Testis (tissue), 2 donors: ENCODE measurements at regions not wholly inside any gene's neighbourhood (a gene's known extent, or its start where the extent isn't known, plus 50 kb on each side); places are given as distances from the start of the nearest gene placed in this dataset.

Source experiments
- DNase-seq: peaks from one replicate; pipeline ENCODE4 v3.0.0-alpha.2; 2019
- H3K27ac ChIP-seq, 2 donors: fragments of 200-600 bp; sonication (generic); one replicate each; pipeline ENCODE4 v1.5.1; 2019
- H3K27me3 ChIP-seq: fragments of 200-600 bp; sonication (generic); one replicate; pipeline ENCODE4 v1.5.1; 2019
- H3K36me3 ChIP-seq: fragments of 200-600 bp; sonication (generic); one replicate; pipeline ENCODE4 v1.5.1; 2017; ENCODE audit warnings: low read depth; ENCODE audit errors: missing control alignments
- H3K4me1 ChIP-seq: fragments of 200-600 bp; sonication (generic); one replicate; pipeline ENCODE4 v1.5.1; 2019
- H3K4me3 ChIP-seq, 2 donors: fragments of 200-600 bp; sonication (generic); one replicate each; pipeline ENCODE4 v1.5.1; 2017 to 2019
- H3K9me3 ChIP-seq: fragments of 200-600 bp; sonication (generic); one replicate; pipeline ENCODE4 v1.5.1; 2017
- POLR2A ChIP-seq: fragments of 450-650 bp; IDR thresholded peaks from one replicate; pipeline ENCODE4 v1.6.1; 2017; ENCODE audit warnings: antibody characterized with exemption, mild to moderate bottlenecking, moderate library complexity
- WGBS, 2 donors: methylation state at CpG; one replicate each; pipeline ENCODE4 v1.1.5; 2018; 5-methylcytosine and 5-hydroxymethylcytosine counted together
- intact Hi-C: fragments of 100-400 bp; cut with DNase I; formaldehyde crosslinking; loops from one replicate; pipeline ENCODE4 v1.15.1; 2023; ENCODE audit warnings: low total_unique reads
- TF ChIP-seq, protein P1 (sequence below), 3 experiments: fragments of 450-650 bp in 2 of 3; fragments of 200-600 bp in 1 of 3; sonication (generic) in 1 of 3; IDR thresholded peaks; one replicate each; pipeline ENCODE4 v1.5.1; 2016 to 2019; ENCODE audit warnings: antibody characterized with exemption in 3 of 3, mild to moderate bottlenecking in 2 of 3, moderate library complexity in 1 of 3

DNA sequence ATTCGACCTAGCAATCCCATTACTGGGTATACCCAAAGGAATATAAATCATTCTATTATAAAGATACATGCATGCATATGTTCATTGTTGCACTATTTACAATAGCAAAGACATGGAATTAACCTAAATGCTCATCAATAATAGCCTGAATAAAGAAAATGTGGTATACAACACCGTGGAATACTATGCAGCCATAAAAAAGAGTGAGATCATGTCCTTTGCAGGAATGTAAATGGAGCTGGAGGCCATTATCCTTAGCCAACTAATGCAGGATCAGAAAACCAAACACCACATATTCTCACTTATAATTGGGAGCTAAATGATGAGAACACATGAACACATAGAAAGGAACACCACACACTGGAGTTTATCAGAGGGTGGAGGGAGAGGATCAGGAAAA is 69.5 kb upstream of the TNR start:
- intact Hi-C loops = no loop called here

DNA sequence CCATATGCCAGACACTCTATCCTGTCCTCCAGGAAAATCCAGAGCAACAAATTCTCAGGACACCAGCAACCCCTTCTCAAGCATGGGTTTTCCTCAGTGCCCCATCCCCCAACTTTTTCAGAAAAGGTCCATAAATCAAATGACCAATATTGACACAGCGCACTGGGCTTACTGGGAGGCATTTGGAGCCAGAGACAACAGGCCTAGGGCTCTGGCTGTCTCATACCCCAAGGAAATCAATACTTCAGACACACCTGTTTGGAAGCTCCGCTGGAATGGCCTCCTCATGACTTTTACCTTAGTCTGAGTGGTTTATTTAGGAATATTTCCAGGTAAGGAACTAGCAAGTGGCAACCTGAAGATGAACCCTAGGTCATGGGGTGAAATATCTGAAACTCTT is 66.9 kb upstream of the TNR start:
- H3K27me3 ChIP-seq = no peaks in the 10 kb centered on the region
- H3K4me3 ChIP-seq = no peak overlapping the region
- no peaks in the 10 kb centered on the region for H3K36me3 ChIP-seq
- DNase-seq = no peak
- no peaks in the 10 kb centered on the region for H3K9me3 ChIP-seq
- H3K27ac ChIP-seq = no peak overlapping the region
- no peak for TF ChIP-seq POLR2A
- TF ChIP-seq, protein P1, sequence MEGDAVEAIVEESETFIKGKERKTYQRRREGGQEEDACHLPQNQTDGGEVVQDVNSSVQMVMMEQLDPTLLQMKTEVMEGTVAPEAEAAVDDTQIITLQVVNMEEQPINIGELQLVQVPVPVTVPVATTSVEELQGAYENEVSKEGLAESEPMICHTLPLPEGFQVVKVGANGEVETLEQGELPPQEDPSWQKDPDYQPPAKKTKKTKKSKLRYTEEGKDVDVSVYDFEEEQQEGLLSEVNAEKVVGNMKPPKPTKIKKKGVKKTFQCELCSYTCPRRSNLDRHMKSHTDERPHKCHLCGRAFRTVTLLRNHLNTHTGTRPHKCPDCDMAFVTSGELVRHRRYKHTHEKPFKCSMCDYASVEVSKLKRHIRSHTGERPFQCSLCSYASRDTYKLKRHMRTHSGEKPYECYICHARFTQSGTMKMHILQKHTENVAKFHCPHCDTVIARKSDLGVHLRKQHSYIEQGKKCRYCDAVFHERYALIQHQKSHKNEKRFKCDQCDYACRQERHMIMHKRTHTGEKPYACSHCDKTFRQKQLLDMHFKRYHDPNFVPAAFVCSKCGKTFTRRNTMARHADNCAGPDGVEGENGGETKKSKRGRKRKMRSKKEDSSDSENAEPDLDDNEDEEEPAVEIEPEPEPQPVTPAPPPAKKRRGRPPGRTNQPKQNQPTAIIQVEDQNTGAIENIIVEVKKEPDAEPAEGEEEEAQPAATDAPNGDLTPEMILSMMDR (IDR thresholded peaks at IDR 0.05) = no peak
- intact Hi-C loops = no loop called here
- 94% methylated on average over 2 of the region's 2 CpGs for WGBS, 2 donors
- no peaks in the 10 kb centered on the region for H3K4me1 ChIP-seq

More for the DNA sequence above, 69.5 kb upstream of the TNR start:
- H3K4me3 ChIP-seq = no peak overlapping the region
- TF ChIP-seq, protein P1 (IDR thresholded peaks at IDR 0.05) = no peak
- TF ChIP-seq POLR2A = no peak
- no peaks in the 10 kb centered on the region for H3K36me3 ChIP-seq
- H3K27ac ChIP-seq = no peak overlapping the region
- no peaks in the 10 kb centered on the region for H3K27me3 ChIP-seq
- 84% methylated on average over 2 of the region's 2 CpGs for WGBS, 2 donors
- no peak for DNase-seq
- no peaks in the 10 kb centered on the region for H3K9me3 ChIP-seq
- H3K4me1 ChIP-seq = no peaks in the 10 kb centered on the region

DNA sequence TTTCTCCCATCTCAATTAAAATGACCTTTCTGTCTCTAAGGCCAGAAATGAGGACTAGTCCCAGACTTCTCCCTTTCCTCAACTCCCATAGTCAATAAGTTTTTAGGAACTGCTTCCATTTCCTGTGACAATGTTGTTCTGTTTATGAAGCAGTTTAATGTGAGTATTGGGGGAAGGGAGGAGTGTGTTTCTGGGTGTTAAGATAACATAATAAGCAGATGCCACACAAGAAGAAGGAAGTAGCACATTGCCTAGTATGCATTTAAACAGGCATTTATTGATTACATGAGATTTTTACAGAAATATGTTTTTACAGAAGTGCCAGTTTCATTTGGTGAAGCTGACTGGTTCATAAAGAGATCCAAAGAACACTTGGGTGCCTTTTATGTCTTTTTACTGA is 65.6 kb upstream of the TNR start:
- intact Hi-C loops = no loop called here
- no peak for DNase-seq
- Histone ChIP-seq H3K9me3 (no peaks in the 10 kb centered on the region), H3K27me3 (no peaks in the 10 kb centered on the region), H3K4me1 (no peaks in the 10 kb centered on the region), H3K27ac (no peak overlapping the region), H3K4me3 (no peak overlapping the region), H3K36me3 (no peaks in the 10 kb centered on the region)
- no peak for TF ChIP-seq POLR2A
- TF ChIP-seq, protein P1 (IDR thresholded peaks at IDR 0.05) = no peak

DNA sequence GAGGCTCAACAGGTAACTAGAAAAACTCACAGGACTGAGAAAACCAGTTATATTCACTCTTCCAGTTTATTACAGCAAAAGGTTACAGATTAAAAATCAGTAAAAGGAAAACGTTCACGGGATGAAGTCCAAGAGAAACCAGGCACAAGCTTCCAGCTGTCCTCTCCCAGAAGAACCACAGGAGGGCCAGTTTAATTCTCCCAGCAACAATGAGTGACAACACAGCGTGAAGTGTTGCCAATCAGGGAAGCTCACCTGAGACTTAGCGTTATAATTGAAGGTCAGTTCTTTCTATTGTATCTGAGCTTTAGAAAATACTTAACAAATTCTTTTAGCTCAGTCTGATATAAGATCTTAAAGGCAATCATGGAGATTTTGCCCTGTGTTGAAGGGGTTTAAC is 65.2 kb upstream of the TNR start:
- DNase-seq = no peak
- H3K9me3 ChIP-seq = no peaks in the 10 kb centered on the region
- no peak overlapping the region for H3K27ac ChIP-seq
- intact Hi-C loops = no loop called here
- no peaks in the 10 kb centered on the region for H3K27me3 ChIP-seq
- TF ChIP-seq, protein P1 (IDR thresholded peaks at IDR 0.05) = no peak
- TF ChIP-seq POLR2A = no peak
- WGBS, 2 donors = 33 to 38% methylated on average over 4 of the region's 4 CpGs
- no peaks in the 10 kb centered on the region for H3K4me1 ChIP-seq
- no peak overlapping the region for H3K4me3 ChIP-seq
- no peaks in the 10 kb centered on the region for H3K36me3 ChIP-seq

DNA sequence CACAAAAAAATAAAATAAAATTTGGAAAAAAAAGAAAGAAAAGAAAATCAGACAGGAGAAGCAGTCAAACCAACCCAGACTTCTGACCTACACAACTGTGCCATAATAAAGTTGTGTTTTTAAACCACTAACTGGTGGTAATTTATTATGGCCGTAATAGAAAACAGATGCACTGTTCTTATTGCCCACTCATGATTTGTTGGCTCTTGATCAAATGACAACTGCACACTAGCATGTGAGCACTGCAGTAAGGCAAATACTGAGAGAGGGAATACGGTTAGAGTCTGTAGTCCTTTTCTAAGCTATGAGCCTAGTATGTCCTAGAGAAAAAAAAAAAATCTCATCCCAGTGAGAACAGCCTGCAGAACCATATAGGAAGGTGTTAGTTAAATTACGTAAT is 61.2 kb upstream of the TNR start:
- 65 to 74% methylated on average over 3 of the region's 3 CpGs for WGBS, 2 donors

More for the DNA sequence above, 61.2 kb upstream of the TNR start:
- Histone ChIP-seq H3K4me3 (no peak overlapping the region), H3K27ac (no peak overlapping the region), H3K4me1 (no peaks in the 10 kb centered on the region), H3K27me3 (no peaks in the 10 kb centered on the region), H3K36me3 (no peaks in the 10 kb centered on the region), H3K9me3 (no peaks in the 10 kb centered on the region)
- no peak for DNase-seq
- intact Hi-C loops = no loop called here
- TF ChIP-seq, protein P1 (IDR thresholded peaks at IDR 0.05) = no peak
